HG03039 (cell line): ENCODE measurements at regions not wholly inside any gene's neighbourhood (a gene's known extent, or its start where the extent isn't known, plus 50 kb on each side); places are given as distances from the start of the nearest gene placed in this dataset.
"Not testable (repeated sequence)": the region's sequence is repeated elsewhere in the genome, so short reads cannot be mapped to it uniquely, and the experiment has no call there.

Experiments
- ATAC-seq: cut with Tn5 transposase; IDR thresholded peaks from one replicate; pipeline ENCODE4 v1.9.1; 2021; ENCODE audit warnings: mild to moderate bottlenecking, moderate library complexity; ENCODE audit not compliant: unreplicated experiment

GRCh38 chr1:190809312-190809711 is 331.6 kb upstream of the BRINP3 start:
- ATAC-seq, result no peak

GRCh38 chr1:190812996-190813395 is 335.3 kb upstream of the BRINP3 start:
- no peak for ATAC-seq

GRCh38 chr1:190832511-190832910 is 354.8 kb upstream of the BRINP3 start:
- ATAC-seq, result no peak

- ATAC-seq, result no peak
These were observed 358.0 kb upstream of the BRINP3 start for GRCh38 chr1:190835658-190836057.

GRCh38 chr1:190837200-190837599 is 359.5 kb upstream of the BRINP3 start:
- ATAC-seq, result not testable (repeated sequence)

- ATAC-seq, result no peak
These were observed 360.2 kb upstream of the BRINP3 start for GRCh38 chr1:190837888-190838287.

- ATAC-seq, result no peak
These were observed 369.5 kb upstream of the BRINP3 start for GRCh38 chr1:190847166-190847565.

- ATAC-seq, result no peak
These were observed 371.7 kb upstream of the BRINP3 start for GRCh38 chr1:190849346-190849745.

GRCh38 chr1:190852611-190853010 is 374.9 kb upstream of the BRINP3 start:
- ATAC-seq, result no peak

- ATAC-seq, result no peak
These were observed 380.5 kb upstream of the BRINP3 start for GRCh38 chr1:190858140-190858539.

GRCh38 chr1:190864013-190864641 is 386.5 kb upstream of the BRINP3 start:
- ATAC-seq, result no peak

- ATAC-seq, result no peak
These were observed 402.7 kb upstream of the BRINP3 start for GRCh38 chr1:190880352-190880751.

GRCh38 chr1:190881064-190881463 is 403.4 kb upstream of the BRINP3 start:
- no peak for ATAC-seq

GRCh38 chr1:190897233-190897632 is 419.6 kb upstream of the BRINP3 start:
- ATAC-seq, result no peak

GRCh38 chr1:190904091-190904695 is 426.5 kb upstream of the BRINP3 start:
- no peak for ATAC-seq

- no peak for ATAC-seq
These were observed 428.6 kb upstream of the BRINP3 start for GRCh38 chr1:190906206-190906725.

- ATAC-seq, result no peak
These were observed 430.6 kb upstream of the BRINP3 start for GRCh38 chr1:190908246-190908645.

- ATAC-seq, result no peak
These were observed 431.0 kb upstream of the BRINP3 start for GRCh38 chr1:190908691-190909090.

- ATAC-seq, result no peak
These were observed 458.3 kb upstream of the BRINP3 start for GRCh38 chr1:190935925-190936324.

GRCh38 chr1:190936337-190936736 is 458.7 kb upstream of the BRINP3 start:
- ATAC-seq, result no peak

- ATAC-seq, result no peak
These were observed 463.3 kb upstream of the BRINP3 start for GRCh38 chr1:190940951-190941350.

- ATAC-seq, result no peak
These were observed 464.8 kb upstream of the BRINP3 start for GRCh38 chr1:190942475-190942874.

GRCh38 chr1:190943722-190944121 is 466.1 kb upstream of the BRINP3 start:
- not testable (repeated sequence) for ATAC-seq
